PC-3 (cell line): ENCODE measurements at regions not wholly inside any gene's neighbourhood (a gene's known extent, or its start where the extent isn't known, plus 50 kb on each side); places are given as distances from the start of the nearest gene placed in this dataset.

Source experiments
- EZH2phosphoT487 ChIP-seq: fragments of 300-600 bp; sonication (generic); IDR thresholded peaks from 2 replicates; pipeline ENCODE4 v1.6.1; 2018; ENCODE audit warnings: mild to moderate bottlenecking, antibody characterized with exemption, low read length, borderline replicate concordance
- TF ChIP-seq, protein P1 (sequence below): fragments of 300-600 bp; sonication (generic); conservative IDR thresholded peaks from 2 replicates; pipeline ENCODE4 v1.5.1; 2017; ENCODE audit warnings: antibody characterized with exemption, low read depth, mild to moderate bottlenecking, low read length

GRCh38 chr3:51605938-51606337, 65.1 kb upstream of the TEX264 start:
- TF ChIP-seq, protein P1, sequence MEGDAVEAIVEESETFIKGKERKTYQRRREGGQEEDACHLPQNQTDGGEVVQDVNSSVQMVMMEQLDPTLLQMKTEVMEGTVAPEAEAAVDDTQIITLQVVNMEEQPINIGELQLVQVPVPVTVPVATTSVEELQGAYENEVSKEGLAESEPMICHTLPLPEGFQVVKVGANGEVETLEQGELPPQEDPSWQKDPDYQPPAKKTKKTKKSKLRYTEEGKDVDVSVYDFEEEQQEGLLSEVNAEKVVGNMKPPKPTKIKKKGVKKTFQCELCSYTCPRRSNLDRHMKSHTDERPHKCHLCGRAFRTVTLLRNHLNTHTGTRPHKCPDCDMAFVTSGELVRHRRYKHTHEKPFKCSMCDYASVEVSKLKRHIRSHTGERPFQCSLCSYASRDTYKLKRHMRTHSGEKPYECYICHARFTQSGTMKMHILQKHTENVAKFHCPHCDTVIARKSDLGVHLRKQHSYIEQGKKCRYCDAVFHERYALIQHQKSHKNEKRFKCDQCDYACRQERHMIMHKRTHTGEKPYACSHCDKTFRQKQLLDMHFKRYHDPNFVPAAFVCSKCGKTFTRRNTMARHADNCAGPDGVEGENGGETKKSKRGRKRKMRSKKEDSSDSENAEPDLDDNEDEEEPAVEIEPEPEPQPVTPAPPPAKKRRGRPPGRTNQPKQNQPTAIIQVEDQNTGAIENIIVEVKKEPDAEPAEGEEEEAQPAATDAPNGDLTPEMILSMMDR, result no peak
- no peak for TF ChIP-seq EZH2phosphoT487
